Upper lobe of left lung (tissue), 6 donors: ENCODE measurements at regions not wholly inside any gene's neighbourhood (a gene's known extent, or its start where the extent isn't known, plus 50 kb on each side); places are given as distances from the start of the nearest gene placed in this dataset.
A peak's percentile ranks its signal among the peaks of the same experiment; 100 is the strongest.
"Not testable (repeated sequence)": the region's sequence is repeated elsewhere in the genome, so short reads cannot be mapped to it uniquely, and the experiment has no call there.

Source experiments
- ATAC-seq, 2 donors: fragments of 200-7000 bp; cut with Tn5 transposase; one replicate each; pipeline ENCODE4 v1.9.1; 2022; ENCODE audit warnings: mild to moderate bottlenecking in 2 of 2, moderate library complexity in 2 of 2; ENCODE audit not compliant: low FRiP score in 2 of 2
- DNase-seq, 2 donors: peaks; one replicate each; pipeline ENCODE4 v3.0.0-alpha.2; 2019 to 2020
- H3K27ac ChIP-seq, 4 donors: fragments of 200-600 bp; sonication (generic); one replicate each; pipeline ENCODE4 v1.5.1; 2016 to 2019
- H3K27me3 ChIP-seq, 4 donors: fragments of 200-600 bp; sonication (generic); one replicate each; pipeline ENCODE4 v1.5.1; 2017 to 2019
- H3K36me3 ChIP-seq, 4 donors: fragments of 200-600 bp; sonication (generic); one replicate each; pipeline ENCODE4 v1.5.1; 2016 to 2019
- H3K4me1 ChIP-seq, 4 donors: fragments of 200-600 bp; sonication (generic); one replicate each; pipeline ENCODE4 v1.5.1; 2018 to 2019
- H3K4me3 ChIP-seq, 4 donors: fragments of 200-600 bp; sonication (generic); one replicate each; pipeline ENCODE4 v1.5.1; 2017 to 2019; ENCODE audit warnings: mild to moderate bottlenecking in 2 of 4, moderate library complexity in 1 of 4
- H3K9me3 ChIP-seq, 4 donors: fragments of 200-600 bp; sonication (generic); one replicate each; pipeline ENCODE4 v1.5.1; 2018 to 2019
- CTCF ChIP-seq, 6 experiments: fragments of 450-650 bp in 4 of 6; fragments of 200-600 bp in 2 of 6; sonication (generic) in 2 of 6; IDR thresholded peaks; one replicate each; pipeline ENCODE4 v1.5.1; 2016 to 2019; ENCODE audit warnings: antibody characterized with exemption in 6 of 6
- EP300 ChIP-seq, 4 donors: sonication (generic); formaldehyde crosslinking; IDR thresholded peaks; one replicate each; pipeline ENCODE4 v1.5.1; 2017; ENCODE audit warnings: antibody characterized with exemption in 4 of 4, control low read depth in 2 of 4
- POLR2A ChIP-seq, 4 donors: fragments of 450-650 bp; IDR thresholded peaks; one replicate each; pipeline ENCODE4 v1.5.1; 2016 to 2017; ENCODE audit warnings: antibody characterized with exemption in 4 of 4, mild to moderate bottlenecking in 2 of 4
- POLR2AphosphoS5 ChIP-seq, 2 donors: sonication (generic); formaldehyde crosslinking; IDR thresholded peaks; one replicate each; pipeline ENCODE4 v1.5.1; 2017; ENCODE audit warnings: antibody characterized with exemption in 2 of 2
- WGBS, 2 donors: methylation state at CpG; one replicate each; pipeline ENCODE4 v1.1.5; 2017 to 2018; 5-methylcytosine and 5-hydroxymethylcytosine counted together
- donor health status: DM: no; HTN: no; CAD: no; lungs with moderate emphysema.
- donor health status: DM: no; HTN: yes; CAD: no; lungs with severe emphysema.

DNA sequence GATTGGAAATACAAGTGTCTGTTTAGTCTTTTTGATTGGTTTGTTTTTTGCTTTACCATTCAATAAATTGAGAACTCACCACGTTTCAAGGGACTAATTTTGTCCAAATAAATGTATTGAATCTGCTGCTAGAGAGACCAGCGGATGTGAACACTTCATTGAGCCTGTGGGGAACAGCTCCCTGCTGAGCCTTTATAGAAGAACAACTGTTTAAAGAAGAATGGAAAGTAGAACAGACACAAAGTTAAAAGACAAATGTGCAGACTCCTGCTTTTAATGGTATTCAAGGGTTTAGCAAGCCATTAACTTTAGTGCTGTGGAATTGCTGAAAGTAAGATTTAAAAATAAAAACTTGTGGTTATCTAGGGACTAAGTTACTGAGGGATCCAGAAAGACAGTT lies 817.7 kb upstream of the B3GALT2 start:
- ATAC-seq = no peak
- H3K27ac ChIP-seq = no peak overlapping the region
- no peaks in the 10 kb centered on the region for H3K27me3 ChIP-seq
- H3K36me3 ChIP-seq = no peaks in the 10 kb centered on the region
- WGBS, 2 donors = 62 to 66% methylated on average over 2 of the region's 2 CpGs
- H3K4me3 ChIP-seq = no peak overlapping the region
- H3K9me3 ChIP-seq = peaks cover 0 to 7% (median 0%) of the 10 kb centered on the region in 4 donors
- H3K4me1 ChIP-seq = no peaks in the 10 kb centered on the region
- no peak for DNase-seq
- TF ChIP-seq POLR2AphosphoS5 (IDR thresholded peaks at IDR 0.05) (no peak), POLR2A (IDR thresholded peaks at IDR 0.05) (no peak), EP300 (IDR thresholded peaks at IDR 0.05) (no peak), CTCF (IDR thresholded peaks at IDR 0.05) (no peak)

DNA sequence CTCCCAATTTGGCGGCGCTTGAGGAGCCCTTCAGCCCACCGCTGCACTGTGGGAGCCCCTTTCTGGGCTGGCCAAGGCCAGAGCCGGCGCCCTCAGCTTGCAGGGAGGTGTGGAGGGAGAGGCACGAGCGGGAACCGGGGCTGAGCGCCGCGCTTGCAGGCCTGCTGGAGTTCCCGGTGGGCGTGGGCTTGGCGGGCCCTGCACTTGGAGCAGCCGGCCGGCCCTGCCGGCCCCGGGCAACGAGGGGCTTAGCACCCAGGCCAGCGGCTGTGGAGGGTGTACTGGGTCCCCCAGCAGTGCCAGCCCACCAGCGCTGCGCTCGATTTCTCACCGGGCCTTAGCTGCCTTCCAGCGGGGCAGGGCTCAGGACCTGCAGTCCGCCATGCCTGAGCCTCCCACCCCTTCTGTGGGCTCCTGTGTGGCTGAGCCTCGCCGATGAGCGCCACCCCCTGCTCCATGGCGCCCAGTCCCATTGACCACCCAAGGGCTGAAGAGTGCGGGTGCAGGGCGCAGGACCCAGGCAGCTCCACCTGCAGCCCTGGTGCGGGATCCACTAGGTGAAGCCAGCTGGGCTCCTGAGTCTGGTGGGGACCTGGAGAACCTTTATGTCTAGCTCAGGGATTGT lies 815.4 kb upstream of the B3GALT2 start:
- WGBS, 2 donors = 96% methylated on average over 28 of the region's 33 CpGs; no CpG with 5 or more reads in 1 of the 2 donors
- H3K36me3 ChIP-seq, H3K27me3 ChIP-seq, H3K4me1 ChIP-seq, H3K27ac ChIP-seq, H3K9me3 ChIP-seq, H3K4me3 ChIP-seq, ATAC-seq: not testable (repeated sequence)
- peak in 1 of 2 donors; percentile 74 for DNase-seq

GRCh38 chr1:193988885-193989284 lies 802.5 kb upstream of the B3GALT2 start:
- Histone ChIP-seq H3K27ac (no peak overlapping the region), H3K4me1 (no peaks in the 10 kb centered on the region), H3K27me3 (no peaks in the 10 kb centered on the region), H3K4me3 (no peak overlapping the region), H3K9me3 (peaks cover 0 to 14% (median 6%) of the 10 kb centered on the region in 4 donors), H3K36me3 (no peaks in the 10 kb centered on the region)
- ATAC-seq = no peak
- no peak for DNase-seq
- 40 to 44% methylated on average over 2 of the region's 2 CpGs for WGBS, 2 donors
- no peak for TF ChIP-seq CTCF (IDR thresholded peaks at IDR 0.05)
- TF ChIP-seq EP300 (IDR thresholded peaks at IDR 0.05) = no peak
- no peak for TF ChIP-seq POLR2AphosphoS5 (IDR thresholded peaks at IDR 0.05)
- no peak for TF ChIP-seq POLR2A (IDR thresholded peaks at IDR 0.05)

DNA sequence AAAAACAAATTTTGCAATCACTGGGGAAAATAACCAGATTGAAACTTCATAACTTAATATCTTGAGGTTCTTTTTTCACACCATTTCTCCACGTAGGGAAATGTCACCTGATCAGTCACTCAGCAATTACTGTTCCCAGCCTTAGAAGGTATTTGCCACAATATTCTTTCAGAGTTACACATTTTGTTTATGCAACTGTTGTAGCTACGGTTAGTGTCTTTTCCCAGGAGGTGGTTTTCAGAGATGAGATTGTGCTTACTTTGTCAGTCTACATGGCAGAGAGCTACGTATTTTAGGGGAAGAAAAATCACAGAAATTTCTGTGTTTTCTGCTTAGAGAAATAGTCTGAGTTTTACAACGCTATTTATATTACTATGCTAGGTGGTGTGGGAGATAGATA lies 792.8 kb upstream of the B3GALT2 start:
- Histone ChIP-seq H3K27me3 (no peaks in the 10 kb centered on the region), H3K4me3 (no peak overlapping the region), H3K36me3 (no peaks in the 10 kb centered on the region), H3K9me3 (no peaks in the 10 kb centered on the region), H3K27ac (no peak overlapping the region), H3K4me1 (no peaks in the 10 kb centered on the region)
- ATAC-seq = no peak
- DNase-seq = no peak
- TF ChIP-seq POLR2A (IDR thresholded peaks at IDR 0.05) = no peak
- no peak for TF ChIP-seq POLR2AphosphoS5 (IDR thresholded peaks at IDR 0.05)
- no peak for TF ChIP-seq EP300 (IDR thresholded peaks at IDR 0.05)
- no peak for TF ChIP-seq CTCF (IDR thresholded peaks at IDR 0.05)
- 69 to 73% methylated on average over 4 of the region's 4 CpGs for WGBS, 2 donors

- TF ChIP-seq EP300 (IDR thresholded peaks at IDR 0.05) (no peak), CTCF (IDR thresholded peaks at IDR 0.05) (no peak), POLR2AphosphoS5 (IDR thresholded peaks at IDR 0.05) (no peak)
- 81 to 84% methylated on average over 3 of the region's 3 CpGs for WGBS, 2 donors
- H3K9me3 ChIP-seq = no peaks in the 10 kb centered on the region
- H3K27me3 ChIP-seq = no peaks in the 10 kb centered on the region
- no peaks in the 10 kb centered on the region for H3K36me3 ChIP-seq
- H3K4me3 ChIP-seq = no peak overlapping the region
- ATAC-seq = no peak
- DNase-seq = no peak
- H3K4me1 ChIP-seq = no peaks in the 10 kb centered on the region
- H3K27ac ChIP-seq = no peak overlapping the region
These were observed 787.9 kb upstream of the B3GALT2 start for GRCh38 chr1:193974286-193974798.
